A673 (cell line): ENCODE measurements at regions not wholly inside any gene's neighbourhood (a gene's known extent, or its start where the extent isn't known, plus 50 kb on each side); places are given as distances from the start of the nearest gene placed in this dataset.

Experiments used
- CTCF ChIP-seq: fragments of 300-800, 200-600 bp; sonication (generic); conservative IDR thresholded peaks from 2 replicates; pipeline ENCODE4 v1.5.1; 2017; ENCODE audit warnings: low read depth, mild to moderate bottlenecking, antibody characterized with exemption, low read length, moderate library complexity, mixed read lengths
- EZH2 ChIP-seq: fragments of 200-600 bp; sonication (generic); IDR thresholded peaks from 2 replicates; pipeline ENCODE4 v1.6.1; 2017; ENCODE audit warnings: borderline replicate concordance, low read depth, mild to moderate bottlenecking, mixed read lengths, antibody characterized with exemption, low read length; ENCODE audit not compliant: poor library complexity, severe bottlenecking

- TF ChIP-seq EZH2 (no peak), CTCF (no peak)
These were observed 169.6 kb upstream of the GATB start for GRCh38 chr4:151930372-151930771.
